ENCODE measurements at regions not wholly inside any gene's neighbourhood (a gene's known extent, or its start where the extent isn't known, plus 50 kb on each side); places are given as distances from the start of the nearest gene placed in this dataset.

GRCh38 chr19:29268103-29268502, 55.2 kb upstream of the UQCRFS1 start:
- ChIA-PET CTCF (no interaction called here), POLR2A (ENCODE audit: low non-redundant PET) (no interaction called here)
- Histone ChIP-seq H3K4me3 (ENCODE audit: low read depth, low read length, poor library complexity, severe bottlenecking) (no peak overlapping the region), H3K4me1 (ENCODE audit: insufficient read depth, low read length, poor library complexity, severe bottlenecking) (no peaks in the 10 kb centered on the region), H3K36me3 (ENCODE audit: insufficient read depth, low read length, poor library complexity, severe bottlenecking) (no peaks in the 10 kb centered on the region), H3K27me3 (replicated peaks; ENCODE audit: insufficient read depth, low read depth, low read length, poor library complexity) (no peaks in the 10 kb centered on the region), H3K27ac (ENCODE audit: low read depth, low read length, poor library complexity, severe bottlenecking) (no peak overlapping the region), H3K9me3 (ENCODE audit: low read depth, low read length, poor library complexity, severe bottlenecking) (no peaks in the 10 kb centered on the region)
- BruUV-seq (replicated peaks) = no TSS peak
- TF ChIP-seq CTCF (conservative IDR thresholded peaks at IDR 0.05; ENCODE audit: low read depth, low read length) = no peak
- intact Hi-C loops (cut with micrococcal nuclease; ENCODE audit: unreplicated experiment) = no loop called here
- no peak for DNase-seq (ENCODE audit: low spot score)

- H3K9me3 ChIP-seq (ENCODE audit: low read depth, low read length, poor library complexity, severe bottlenecking) = no peaks in the 10 kb centered on the region
- ChIA-PET POLR2A (ENCODE audit: low non-redundant PET) (no interaction called here), CTCF (no interaction called here)
- intact Hi-C loops (cut with micrococcal nuclease; ENCODE audit: unreplicated experiment) = no loop called here
- H3K36me3 ChIP-seq (ENCODE audit: insufficient read depth, low read length, poor library complexity, severe bottlenecking) = no peaks in the 10 kb centered on the region
- no peak for DNase-seq (ENCODE audit: low spot score)
- no peaks in the 10 kb centered on the region for H3K27me3 ChIP-seq (replicated peaks; ENCODE audit: insufficient read depth, low read depth, low read length, poor library complexity)
- no TSS peak for BruUV-seq (replicated peaks)
- TF ChIP-seq EZH2 (IDR thresholded peaks at IDR 0.05; ENCODE audit: borderline replicate concordance, low read depth, low read length, poor library complexity, severe bottlenecking) (no peak), CTCF (conservative IDR thresholded peaks at IDR 0.05; ENCODE audit: low read depth, low read length) (no peak)
- no peak overlapping the region for H3K4me3 ChIP-seq (ENCODE audit: low read depth, low read length, poor library complexity, severe bottlenecking)
- H3K27ac ChIP-seq (ENCODE audit: low read depth, low read length, poor library complexity, severe bottlenecking) = no peak overlapping the region
- no peaks in the 10 kb centered on the region for H3K4me1 ChIP-seq (ENCODE audit: insufficient read depth, low read length, poor library complexity, severe bottlenecking)
Observed at GRCh38 chr19:29268721-29269393, 55.9 kb upstream of the UQCRFS1 start.

GRCh38 chr19:29269641-29270040, 56.7 kb upstream of the UQCRFS1 start:
- DNase-seq (ENCODE audit: low spot score) = no peak
- no TSS peak for BruUV-seq (replicated peaks)
- CTCF ChIA-PET = no interaction called here
- no peaks in the 10 kb centered on the region for H3K4me1 ChIP-seq (ENCODE audit: insufficient read depth, low read length, poor library complexity, severe bottlenecking)
- no peaks in the 10 kb centered on the region for H3K36me3 ChIP-seq (ENCODE audit: insufficient read depth, low read length, poor library complexity, severe bottlenecking)
- intact Hi-C loops (cut with micrococcal nuclease; ENCODE audit: unreplicated experiment) = no loop called here
- H3K27me3 ChIP-seq (replicated peaks; ENCODE audit: insufficient read depth, low read depth, low read length, poor library complexity) = no peaks in the 10 kb centered on the region
- H3K27ac ChIP-seq (ENCODE audit: low read depth, low read length, poor library complexity, severe bottlenecking) = no peak overlapping the region
- TF ChIP-seq EZH2 (IDR thresholded peaks at IDR 0.05; ENCODE audit: borderline replicate concordance, low read depth, low read length, poor library complexity, severe bottlenecking) (no peak), CTCF (conservative IDR thresholded peaks at IDR 0.05; ENCODE audit: low read depth, low read length) (no peak)
- H3K9me3 ChIP-seq (ENCODE audit: low read depth, low read length, poor library complexity, severe bottlenecking) = no peaks in the 10 kb centered on the region
- no peak overlapping the region for H3K4me3 ChIP-seq (ENCODE audit: low read depth, low read length, poor library complexity, severe bottlenecking)
- POLR2A ChIA-PET (ENCODE audit: low non-redundant PET) = no interaction called here

Data from A673 (cell line).